GM12892 (cell line): ENCODE measurements at regions not wholly inside any gene's neighbourhood (a gene's known extent, or its start where the extent isn't known, plus 50 kb on each side); places are given as distances from the start of the nearest gene placed in this dataset.

Experiments
- POLR2A ChIP-seq: IDR thresholded peaks from 2 replicates; pipeline ENCODE4 v1.6.1; 2011; ENCODE audit warnings: low read depth, low read length, control low read depth
- POLR2AphosphoS5 ChIP-seq: IDR thresholded peaks from 2 replicates; pipeline ENCODE4 v1.6.1; 2011; ENCODE audit warnings: low read depth, low read length, control low read depth
- TAF1 ChIP-seq: IDR thresholded peaks from 2 replicates; pipeline ENCODE4 v1.6.1; 2011; ENCODE audit warnings: low read depth, mild to moderate bottlenecking, control low read depth, low read length, borderline replicate concordance

- TF ChIP-seq POLR2A (no peak), POLR2AphosphoS5 (no peak), TAF1 (no peak)
Measured at GRCh38 chr13:107447591-107447990, 767.7 kb downstream of the LIG4 start.
